ENCODE measurements at regions not wholly inside any gene's neighbourhood (a gene's known extent, or its start where the extent isn't known, plus 50 kb on each side); places are given as distances from the start of the nearest gene placed in this dataset.

DNA sequence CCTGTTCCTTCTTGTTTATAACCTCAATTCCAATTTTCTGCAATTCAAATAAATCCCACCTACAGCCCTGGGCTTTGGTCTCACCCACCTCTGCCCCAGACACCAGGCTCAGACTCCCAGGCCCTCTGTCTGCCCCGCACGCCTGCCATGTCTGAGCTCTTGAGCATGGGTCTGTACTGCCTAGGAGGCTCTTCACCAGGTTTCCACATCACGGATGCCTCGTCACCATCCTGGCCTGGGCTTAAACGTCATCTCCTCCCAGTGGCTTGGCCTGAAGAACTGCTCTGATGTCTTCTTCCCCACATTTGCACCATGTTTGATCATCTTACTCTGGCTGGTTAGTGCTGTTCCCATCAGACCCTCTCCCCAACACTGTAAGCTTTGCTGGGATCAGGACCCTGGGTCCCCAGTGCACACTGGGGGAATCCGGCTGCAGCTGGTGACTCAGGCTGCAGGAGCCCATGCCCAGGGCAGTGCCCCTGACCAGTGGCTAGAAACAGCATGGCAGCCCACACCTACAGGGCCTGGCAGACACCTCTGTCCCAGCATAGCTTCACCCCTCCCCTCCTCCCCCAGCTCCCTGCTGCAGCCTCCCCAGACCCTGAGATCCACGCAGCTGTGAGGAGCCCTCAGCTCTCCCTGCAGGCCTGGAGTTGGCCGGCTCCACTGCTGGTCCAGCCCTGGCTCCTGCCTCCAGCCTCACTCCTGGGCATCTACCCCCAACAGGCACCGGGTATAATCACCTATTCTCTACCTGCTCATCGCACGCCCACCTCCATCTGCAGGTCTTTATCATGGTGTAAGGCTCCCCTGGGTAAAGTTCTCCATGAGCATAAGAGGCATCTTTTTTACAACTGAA is 162.8 kb upstream of the NSMCE3 start:
- H3K27me3 ChIP-seq, result no peaks in the 10 kb centered on the region
- WGBS, 3 donors, result 84 to 88% (median 84%) methylated on average over 11 of the region's 11 CpGs
- intact Hi-C loops (cut with DNase I), result no loop called here
- no peak overlapping the region for H3K27ac ChIP-seq
- H3K4me1 ChIP-seq (ENCODE audit: insufficient read depth), result no peaks in the 10 kb centered on the region
- no peak for DNase-seq
- H3K4me3 ChIP-seq, result no peak overlapping the region
- TF ChIP-seq EP300 (IDR thresholded peaks at IDR 0.05) (no peak), POLR2A (IDR thresholded peaks at IDR 0.05) (no peak)
- TF ChIP-seq, protein P1, sequence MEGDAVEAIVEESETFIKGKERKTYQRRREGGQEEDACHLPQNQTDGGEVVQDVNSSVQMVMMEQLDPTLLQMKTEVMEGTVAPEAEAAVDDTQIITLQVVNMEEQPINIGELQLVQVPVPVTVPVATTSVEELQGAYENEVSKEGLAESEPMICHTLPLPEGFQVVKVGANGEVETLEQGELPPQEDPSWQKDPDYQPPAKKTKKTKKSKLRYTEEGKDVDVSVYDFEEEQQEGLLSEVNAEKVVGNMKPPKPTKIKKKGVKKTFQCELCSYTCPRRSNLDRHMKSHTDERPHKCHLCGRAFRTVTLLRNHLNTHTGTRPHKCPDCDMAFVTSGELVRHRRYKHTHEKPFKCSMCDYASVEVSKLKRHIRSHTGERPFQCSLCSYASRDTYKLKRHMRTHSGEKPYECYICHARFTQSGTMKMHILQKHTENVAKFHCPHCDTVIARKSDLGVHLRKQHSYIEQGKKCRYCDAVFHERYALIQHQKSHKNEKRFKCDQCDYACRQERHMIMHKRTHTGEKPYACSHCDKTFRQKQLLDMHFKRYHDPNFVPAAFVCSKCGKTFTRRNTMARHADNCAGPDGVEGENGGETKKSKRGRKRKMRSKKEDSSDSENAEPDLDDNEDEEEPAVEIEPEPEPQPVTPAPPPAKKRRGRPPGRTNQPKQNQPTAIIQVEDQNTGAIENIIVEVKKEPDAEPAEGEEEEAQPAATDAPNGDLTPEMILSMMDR (IDR thresholded peaks at IDR 0.05), result no peak
- no peaks in the 10 kb centered on the region for H3K36me3 ChIP-seq
- no peaks in the 10 kb centered on the region for H3K9me3 ChIP-seq

DNA sequence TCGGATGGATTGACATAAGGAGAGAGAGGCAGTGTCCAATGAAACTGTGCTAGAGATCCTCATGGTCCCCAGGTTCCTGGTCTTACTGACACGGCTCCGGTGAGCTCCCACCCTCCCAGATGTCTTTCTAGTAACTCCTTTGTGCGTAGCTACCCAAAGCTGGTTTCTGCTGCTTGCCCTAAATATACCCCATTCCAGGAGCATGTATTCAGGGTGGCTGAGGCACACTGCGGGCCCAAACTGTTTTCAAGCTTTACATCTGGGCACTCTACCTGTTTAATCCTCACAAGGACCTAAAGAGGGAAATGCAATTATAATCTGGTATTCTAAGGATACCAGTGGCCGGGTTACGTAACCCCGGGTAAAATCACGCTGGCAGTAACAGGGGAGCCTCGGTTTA is 161.2 kb upstream of the NSMCE3 start:
- no peaks in the 10 kb centered on the region for H3K36me3 ChIP-seq
- H3K4me1 ChIP-seq (ENCODE audit: insufficient read depth), result no peaks in the 10 kb centered on the region
- intact Hi-C loops (cut with DNase I), result no loop called here
- WGBS, 3 donors, result 85 to 91% (median 88%) methylated on average over 10 of the region's 10 CpGs
- no peaks in the 10 kb centered on the region for H3K27me3 ChIP-seq
- H3K9me3 ChIP-seq, result no peaks in the 10 kb centered on the region
- no peak overlapping the region for H3K4me3 ChIP-seq
- DNase-seq, result no peak
- H3K27ac ChIP-seq, result no peak overlapping the region
- TF ChIP-seq EP300 (IDR thresholded peaks at IDR 0.05), result no peak
- no peak for TF ChIP-seq POLR2A (IDR thresholded peaks at IDR 0.05)
- TF ChIP-seq, protein P1 (IDR thresholded peaks at IDR 0.05), result no peak

DNA sequence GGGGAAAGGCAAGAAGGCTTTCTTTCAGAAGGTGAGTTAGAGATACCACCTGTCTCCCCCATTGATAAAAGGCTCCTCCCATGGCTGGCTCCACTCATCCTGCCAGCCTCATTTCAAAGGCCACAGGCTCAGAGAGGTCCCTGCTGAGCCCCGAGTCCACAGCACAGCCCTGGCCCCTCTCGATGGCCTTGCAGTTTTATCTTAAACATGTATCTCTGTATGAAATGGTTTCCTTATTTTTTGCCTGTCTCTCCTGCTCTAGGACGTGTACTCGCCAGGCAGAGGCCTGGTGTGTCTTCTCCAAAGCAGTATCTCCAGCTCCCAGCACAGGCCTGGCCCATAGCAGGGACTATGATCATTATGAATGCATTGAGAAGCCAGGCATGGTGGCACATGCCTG is 160.5 kb upstream of the NSMCE3 start:
- Histone ChIP-seq H3K4me3 (no peak overlapping the region), H3K4me1 (ENCODE audit: insufficient read depth) (no peaks in the 10 kb centered on the region), H3K27ac (no peak overlapping the region), H3K9me3 (no peaks in the 10 kb centered on the region), H3K36me3 (no peaks in the 10 kb centered on the region), H3K27me3 (no peaks in the 10 kb centered on the region)
- WGBS, 3 donors, result 72 to 89% (median 75%) methylated on average over 4 of the region's 4 CpGs
- TF ChIP-seq POLR2A (IDR thresholded peaks at IDR 0.05), result no peak
- intact Hi-C loops (cut with DNase I), result no loop called here
- DNase-seq, result no peak

DNA sequence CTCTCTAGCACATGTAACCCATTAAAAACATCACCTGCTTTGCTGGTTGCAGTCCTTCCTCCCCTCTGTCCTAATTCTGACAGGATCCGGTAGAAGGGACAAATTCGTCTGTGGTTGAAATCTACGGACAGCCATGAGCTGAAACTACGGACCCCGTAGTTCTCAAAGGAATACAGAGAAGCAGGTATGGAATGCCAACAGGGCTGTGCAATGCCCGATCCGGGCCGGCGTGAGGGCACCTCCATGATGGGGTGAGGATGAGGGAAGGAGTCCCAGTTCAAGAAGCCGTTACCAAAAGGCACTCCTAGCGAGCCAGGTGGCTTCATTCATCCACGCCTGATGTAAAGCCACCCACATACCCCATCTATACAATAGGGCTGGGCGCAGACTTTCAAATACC is 160.0 kb upstream of the NSMCE3 start:
- WGBS, 3 donors, result 88 to 93% (median 91%) methylated on average over 13 of the region's 13 CpGs
- H3K27me3 ChIP-seq, result no peaks in the 10 kb centered on the region
- TF ChIP-seq POLR2A (IDR thresholded peaks at IDR 0.05) (no peak), EP300 (IDR thresholded peaks at IDR 0.05) (no peak)
- TF ChIP-seq, protein P1 (IDR thresholded peaks at IDR 0.05), result no peak
- H3K27ac ChIP-seq, result no peak overlapping the region
- H3K9me3 ChIP-seq, result no peaks in the 10 kb centered on the region
- no peak for DNase-seq
- intact Hi-C loops (cut with DNase I), result loop anchor here in 1 of 4 donors (10.0 kb wide), 1 partner anchor 85 kb away; no protein-coding TSS in a partner anchor
- H3K36me3 ChIP-seq, result no peaks in the 10 kb centered on the region
- no peak overlapping the region for H3K4me3 ChIP-seq
- no peaks in the 10 kb centered on the region for H3K4me1 ChIP-seq (ENCODE audit: insufficient read depth)

DNA sequence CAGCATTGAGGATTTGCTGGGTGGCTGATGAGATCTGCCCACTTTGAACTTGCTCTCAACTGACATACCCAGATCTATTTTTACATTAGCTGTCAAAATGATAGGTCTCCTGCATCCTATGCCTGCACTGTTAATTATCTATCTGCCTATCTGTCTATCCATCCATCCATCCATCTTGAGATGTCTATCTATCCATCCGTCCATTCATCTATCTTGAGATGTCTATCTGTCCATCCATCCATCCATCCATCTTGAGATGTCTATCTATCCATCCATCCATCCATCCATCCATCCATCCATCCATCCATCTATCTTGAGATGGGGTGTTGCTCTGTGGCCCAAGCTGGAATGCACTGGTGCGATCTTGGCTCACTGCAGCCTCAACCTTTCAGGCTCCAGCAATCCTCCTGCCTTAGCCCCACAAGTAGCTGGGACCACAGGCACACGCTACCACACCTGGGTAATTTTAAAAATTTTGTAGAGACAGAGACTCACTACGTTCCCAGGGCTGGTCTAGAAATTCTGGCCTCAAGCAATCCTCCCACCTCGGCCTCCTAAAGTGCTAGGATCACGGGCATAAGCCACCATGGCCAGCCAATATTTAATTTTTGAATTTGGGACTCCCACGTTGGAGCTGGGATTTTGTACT is 159.4 kb upstream of the NSMCE3 start:
- TF ChIP-seq, protein P1 (IDR thresholded peaks at IDR 0.05), result no peak
- TF ChIP-seq POLR2A (IDR thresholded peaks at IDR 0.05) (no peak), EP300 (IDR thresholded peaks at IDR 0.05) (no peak)
- no peak for DNase-seq
- H3K27me3 ChIP-seq, result no peaks in the 10 kb centered on the region
- no peaks in the 10 kb centered on the region for H3K4me1 ChIP-seq (ENCODE audit: insufficient read depth)
- no peak overlapping the region for H3K27ac ChIP-seq
- intact Hi-C loops (cut with DNase I), result loop anchor here in 1 of 4 donors (10.0 kb wide), 1 partner anchor 84 kb away; no protein-coding TSS in a partner anchor
- H3K9me3 ChIP-seq, result no peaks in the 10 kb centered on the region
- H3K36me3 ChIP-seq, result no peaks in the 10 kb centered on the region
- 84 to 89% (median 88%) methylated on average over 7 of the region's 7 CpGs for WGBS, 3 donors
- no peak overlapping the region for H3K4me3 ChIP-seq

All from ovary (tissue), 7 donors.